ENCODE measurements at regions not wholly inside any gene's neighbourhood (a gene's known extent, or its start where the extent isn't known, plus 50 kb on each side); places are given as distances from the start of the nearest gene placed in this dataset.
A peak's percentile ranks its signal among the peaks of the same experiment; 100 is the strongest.

DNA sequence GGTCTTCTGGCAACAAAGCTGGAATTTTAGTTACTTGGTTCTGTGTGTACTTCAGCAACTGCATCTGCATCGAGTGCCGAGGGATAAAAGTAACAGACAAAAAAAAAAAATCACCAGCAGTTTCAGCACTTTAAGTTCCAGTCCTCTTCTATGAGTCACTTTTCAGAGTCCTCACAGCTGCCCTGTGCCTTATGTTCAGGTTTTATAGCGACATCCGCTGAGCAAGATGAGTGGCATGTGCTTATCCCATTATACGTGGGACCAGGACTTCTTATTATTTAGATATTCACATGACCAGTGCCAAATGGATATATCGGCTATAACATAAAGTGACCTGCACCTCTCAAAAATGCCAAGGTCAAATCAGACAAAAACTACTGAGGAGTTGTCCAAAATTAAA is 242.9 kb downstream of the FOXA2 start:
- DNase-seq (ENCODE audit: low read depth): no peak
- TF ChIP-seq, protein P1, sequence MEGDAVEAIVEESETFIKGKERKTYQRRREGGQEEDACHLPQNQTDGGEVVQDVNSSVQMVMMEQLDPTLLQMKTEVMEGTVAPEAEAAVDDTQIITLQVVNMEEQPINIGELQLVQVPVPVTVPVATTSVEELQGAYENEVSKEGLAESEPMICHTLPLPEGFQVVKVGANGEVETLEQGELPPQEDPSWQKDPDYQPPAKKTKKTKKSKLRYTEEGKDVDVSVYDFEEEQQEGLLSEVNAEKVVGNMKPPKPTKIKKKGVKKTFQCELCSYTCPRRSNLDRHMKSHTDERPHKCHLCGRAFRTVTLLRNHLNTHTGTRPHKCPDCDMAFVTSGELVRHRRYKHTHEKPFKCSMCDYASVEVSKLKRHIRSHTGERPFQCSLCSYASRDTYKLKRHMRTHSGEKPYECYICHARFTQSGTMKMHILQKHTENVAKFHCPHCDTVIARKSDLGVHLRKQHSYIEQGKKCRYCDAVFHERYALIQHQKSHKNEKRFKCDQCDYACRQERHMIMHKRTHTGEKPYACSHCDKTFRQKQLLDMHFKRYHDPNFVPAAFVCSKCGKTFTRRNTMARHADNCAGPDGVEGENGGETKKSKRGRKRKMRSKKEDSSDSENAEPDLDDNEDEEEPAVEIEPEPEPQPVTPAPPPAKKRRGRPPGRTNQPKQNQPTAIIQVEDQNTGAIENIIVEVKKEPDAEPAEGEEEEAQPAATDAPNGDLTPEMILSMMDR (conservative IDR thresholded peaks at IDR 0.05; ENCODE audit: low read depth, low read length): no peak
- H3K4me3 ChIP-seq (ENCODE audit: low read length): no peak overlapping the region

- no peak for DNase-seq (ENCODE audit: low read depth)
- TF ChIP-seq, protein P1 (conservative IDR thresholded peaks at IDR 0.05; ENCODE audit: low read depth, low read length): no peak
- no peak overlapping the region for H3K4me3 ChIP-seq (ENCODE audit: low read length)
Observed at GRCh38 chr20:22339946-22340345, 244.4 kb downstream of the FOXA2 start.

- peak; percentile 9 for DNase-seq (ENCODE audit: low read depth)
- TF ChIP-seq, protein P1 (conservative IDR thresholded peaks at IDR 0.05; ENCODE audit: low read depth, low read length): peak; percentile 73
- H3K4me3 ChIP-seq (ENCODE audit: low read length): no peak overlapping the region
Observed at GRCh38 chr20:22339091-22339881, 245.1 kb downstream of the FOXA2 start.

DNA sequence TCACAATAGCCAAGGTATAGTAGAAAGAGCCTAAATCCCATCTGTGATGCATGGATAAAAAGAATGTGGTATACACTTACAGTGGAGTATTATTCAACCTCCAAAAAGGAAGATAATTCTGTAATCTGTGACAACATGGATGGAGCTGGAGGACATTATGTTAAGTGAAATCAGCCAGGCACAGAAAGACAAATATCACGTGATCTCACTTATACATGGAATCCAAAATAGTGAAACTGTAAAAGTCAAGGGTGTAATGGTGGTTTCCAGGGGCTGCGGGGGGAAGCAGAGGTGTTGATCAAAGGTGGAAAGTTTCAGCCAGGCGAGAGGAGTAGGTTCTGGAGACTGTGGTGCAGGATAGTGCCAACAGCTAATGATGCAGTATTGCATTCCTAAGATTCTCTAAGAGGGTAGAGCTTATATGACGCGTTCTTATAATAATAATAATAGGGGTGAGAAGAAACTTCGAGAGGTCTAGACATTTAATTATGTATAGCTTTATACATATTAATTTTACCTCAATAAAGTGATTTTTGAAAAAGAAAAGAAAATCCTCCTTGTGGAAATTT is 246.1 kb downstream of the FOXA2 start:
- DNase-seq (ENCODE audit: low read depth): no peak
- TF ChIP-seq, protein P1 (conservative IDR thresholded peaks at IDR 0.05; ENCODE audit: low read depth, low read length): no peak

DNA sequence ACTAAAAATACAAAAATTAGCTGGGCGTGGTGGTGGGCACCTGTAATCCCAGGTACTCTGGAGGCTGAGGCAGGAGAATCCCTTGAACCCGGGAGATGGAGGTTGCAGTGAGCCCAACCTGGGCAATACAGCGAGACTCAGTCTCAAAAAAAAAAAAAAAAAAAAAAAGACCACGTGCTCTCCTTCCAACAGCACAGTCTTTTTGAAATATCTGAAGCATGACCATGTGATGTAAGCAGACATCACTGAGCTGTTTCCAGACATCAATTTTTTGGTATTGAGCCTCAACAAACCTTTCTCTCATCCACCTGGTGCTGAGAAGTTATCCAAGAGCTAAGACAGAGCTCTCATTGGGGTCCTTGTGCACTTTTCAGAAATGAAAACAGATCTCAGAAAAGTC is 249.2 kb downstream of the FOXA2 start:
- no peak for DNase-seq (ENCODE audit: low read depth)
- H3K4me3 ChIP-seq (ENCODE audit: low read length): no peak overlapping the region
- TF ChIP-seq, protein P1 (conservative IDR thresholded peaks at IDR 0.05; ENCODE audit: low read depth, low read length): no peak

More for the DNA sequence above, 246.1 kb downstream of the FOXA2 start:
- no peak overlapping the region for H3K4me3 ChIP-seq (ENCODE audit: low read length)

DNA sequence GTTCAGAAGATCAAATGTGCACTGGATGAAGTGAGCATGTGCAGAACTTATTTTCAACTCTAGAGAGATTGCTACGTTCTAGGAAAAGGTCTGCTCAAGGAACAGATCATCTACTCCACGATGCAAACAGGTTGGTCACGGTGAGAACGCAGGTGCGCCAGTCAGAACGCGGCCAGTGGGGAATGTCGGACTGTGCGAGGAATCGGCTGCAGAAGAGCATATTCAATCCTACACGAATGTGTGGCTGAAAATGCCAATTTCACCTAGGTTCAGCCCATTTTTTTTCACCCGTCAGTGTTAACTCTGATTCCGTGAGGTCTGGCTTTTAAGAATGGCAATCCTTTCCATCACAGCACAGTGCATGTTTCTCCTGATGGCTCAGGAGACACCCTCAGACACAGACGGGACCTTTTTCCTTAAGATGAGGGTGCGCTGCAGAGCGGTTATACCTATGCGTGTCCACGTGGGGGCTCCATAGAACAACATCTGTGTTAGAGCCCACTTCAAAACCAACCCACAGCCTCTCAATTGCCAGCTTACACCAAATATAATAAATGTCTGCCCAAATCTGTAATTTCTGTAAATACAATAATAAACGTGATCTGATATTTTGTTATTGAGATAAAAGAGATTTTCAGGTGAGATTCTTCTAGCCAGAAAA is 250.4 kb downstream of the FOXA2 start:
- peak; percentile 14 for DNase-seq (ENCODE audit: low read depth)
- TF ChIP-seq, protein P1 (conservative IDR thresholded peaks at IDR 0.05; ENCODE audit: low read depth, low read length): peak; percentile 77
- no peak overlapping the region for H3K4me3 ChIP-seq (ENCODE audit: low read length)
